KMS-11 (cell line): ENCODE measurements at regions not wholly inside any gene's neighbourhood (a gene's known extent, or its start where the extent isn't known, plus 50 kb on each side); places are given as distances from the start of the nearest gene placed in this dataset.

Source experiments
- H2AFZ ChIP-seq: fragments of 200-600 bp; sonication (generic); 2 replicates; pipeline ENCODE4 v1.6.1; 2016; ENCODE audit warnings: antibody characterized with exemption, mixed run types, low read depth
- H3K27ac ChIP-seq: fragments of 200-600 bp; sonication (generic); 2 replicates; pipeline ENCODE4 v1.6.1; 2016; ENCODE audit warnings: mild to moderate bottlenecking, mixed run types
- H3K27me3 ChIP-seq: fragments of 200-600 bp; sonication (generic); 2 replicates; pipeline ENCODE4 v1.6.1; 2017; ENCODE audit warnings: mild to moderate bottlenecking, low read depth, mixed run types, moderate library complexity; ENCODE audit not compliant: insufficient read depth
- H3K36me3 ChIP-seq: fragments of 200-600 bp; sonication (generic); 2 replicates; pipeline ENCODE4 v1.6.1; 2017; ENCODE audit warnings: mild to moderate bottlenecking, mixed run types; ENCODE audit not compliant: insufficient read depth
- H3K4me1 ChIP-seq: fragments of 200-600 bp; sonication (generic); 2 replicates; pipeline ENCODE4 v1.6.1; 2016; ENCODE audit warnings: mild to moderate bottlenecking, low read depth, mixed run types; ENCODE audit not compliant: poor library complexity, severe bottlenecking
- H3K4me2 ChIP-seq: fragments of 200-600 bp; sonication (generic); 2 replicates; pipeline ENCODE4 v1.7.0; 2016; ENCODE audit warnings: mild to moderate bottlenecking, mixed run types
- H3K4me3 ChIP-seq: fragments of 200-600 bp; sonication (generic); IDR thresholded peaks from 2 replicates; pipeline ENCODE4 v1.6.1; 2017; ENCODE audit warnings: low read depth, low read length, mixed read lengths; ENCODE audit not compliant: insufficient read depth
- H3K79me2 ChIP-seq: fragments of 200-600 bp; sonication (generic); 2 replicates; pipeline ENCODE4 v1.6.1; 2016; ENCODE audit warnings: low read depth, mixed run types; ENCODE audit not compliant: insufficient read depth
- H3K9ac ChIP-seq: fragments of 200-600 bp; sonication (generic); 2 replicates; pipeline ENCODE4 v1.6.1; 2016; ENCODE audit warnings: mild to moderate bottlenecking, mixed run types
- H4K20me1 ChIP-seq: fragments of 200-600 bp; sonication (generic); 2 replicates; pipeline ENCODE4 v1.6.1; 2016; ENCODE audit warnings: mild to moderate bottlenecking, mixed run types; ENCODE audit not compliant: insufficient read depth
- CTCF ChIP-seq: fragments of 200-600 bp; sonication (generic); conservative IDR thresholded peaks from 2 replicates; pipeline ENCODE4 v1.6.1; 2017; ENCODE audit warnings: low read depth, mild to moderate bottlenecking, antibody characterized with exemption, low read length, moderate library complexity, mixed read lengths

GRCh38 chr11:114883472-114883871 lies 205.1 kb downstream of the NXPE2 start:
- no peak overlapping the region for H3K4me3 ChIP-seq
- H2AFZ ChIP-seq: no peak overlapping the region
- no peak overlapping the region for H3K4me2 ChIP-seq
- no peaks in the 10 kb centered on the region for H3K4me1 ChIP-seq
- H3K27ac ChIP-seq: no peak overlapping the region
- no peak for TF ChIP-seq CTCF
- H4K20me1 ChIP-seq: no peaks in the 10 kb centered on the region
- no peaks in the 10 kb centered on the region for H3K27me3 ChIP-seq
- no peak overlapping the region for H3K9ac ChIP-seq
- H3K79me2 ChIP-seq: no peaks in the 10 kb centered on the region
- H3K36me3 ChIP-seq: no peaks in the 10 kb centered on the region

GRCh38 chr11:114886644-114887265 lies 208.4 kb downstream of the NXPE2 start:
- H2AFZ ChIP-seq: no peak overlapping the region
- H3K9ac ChIP-seq: no peak overlapping the region
- no peak overlapping the region for H3K4me3 ChIP-seq
- H3K4me2 ChIP-seq: no peak overlapping the region
- H3K36me3 ChIP-seq: no peaks in the 10 kb centered on the region
- H3K27me3 ChIP-seq: no peaks in the 10 kb centered on the region
- no peaks in the 10 kb centered on the region for H3K4me1 ChIP-seq
- no peak for TF ChIP-seq CTCF
- H3K79me2 ChIP-seq: no peaks in the 10 kb centered on the region
- H3K27ac ChIP-seq: no peak overlapping the region
- H4K20me1 ChIP-seq: no peaks in the 10 kb centered on the region

DNA sequence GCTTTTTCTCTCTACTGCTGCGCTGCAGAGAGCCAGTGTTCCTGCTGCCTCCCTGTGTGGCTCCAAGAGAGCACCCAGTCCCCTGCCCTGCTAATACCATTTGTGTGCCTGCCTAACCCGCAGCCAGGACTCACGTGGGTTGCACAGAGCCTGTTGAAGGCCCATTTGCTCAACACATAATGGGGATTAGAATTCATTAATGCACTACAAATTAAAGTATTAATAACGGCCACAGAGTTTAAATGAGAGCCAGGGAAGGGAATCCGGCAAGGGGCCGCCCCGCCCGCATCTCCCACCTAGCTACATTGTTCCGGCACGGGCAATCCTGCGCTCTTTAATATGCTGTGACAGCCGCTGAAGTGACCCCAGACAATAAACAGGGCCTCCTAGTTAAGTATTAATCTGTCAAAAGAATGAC lies 211.3 kb downstream of the NXPE2 start:
- H3K4me3 ChIP-seq: no peak overlapping the region
- no peaks in the 10 kb centered on the region for H3K27me3 ChIP-seq
- TF ChIP-seq CTCF: no peak
- no peaks in the 10 kb centered on the region for H3K79me2 ChIP-seq
- no peak overlapping the region for H3K4me2 ChIP-seq
- no peak overlapping the region for H3K27ac ChIP-seq
- H4K20me1 ChIP-seq: no peaks in the 10 kb centered on the region
- no peaks in the 10 kb centered on the region for H3K36me3 ChIP-seq
- H3K4me1 ChIP-seq: no peaks in the 10 kb centered on the region
- no peak overlapping the region for H3K9ac ChIP-seq
- no peak overlapping the region for H2AFZ ChIP-seq

GRCh38 chr11:114890038-114890437 lies 211.7 kb downstream of the NXPE2 start:
- H3K4me1 ChIP-seq: no peaks in the 10 kb centered on the region
- H4K20me1 ChIP-seq: no peaks in the 10 kb centered on the region
- H3K4me2 ChIP-seq: no peak overlapping the region
- no peaks in the 10 kb centered on the region for H3K27me3 ChIP-seq
- no peaks in the 10 kb centered on the region for H3K36me3 ChIP-seq
- no peak overlapping the region for H3K27ac ChIP-seq
- no peak overlapping the region for H2AFZ ChIP-seq
- no peaks in the 10 kb centered on the region for H3K79me2 ChIP-seq
- no peak overlapping the region for H3K4me3 ChIP-seq
- TF ChIP-seq CTCF: no peak
- H3K9ac ChIP-seq: no peak overlapping the region
